HG03064 (cell line): ENCODE measurements at regions not wholly inside any gene's neighbourhood (a gene's known extent, or its start where the extent isn't known, plus 50 kb on each side); places are given as distances from the start of the nearest gene placed in this dataset.
"Not testable (repeated sequence)": the region's sequence is repeated elsewhere in the genome, so short reads cannot be mapped to it uniquely, and the experiment has no call there.

Experiments used
- ATAC-seq: cut with Tn5 transposase; IDR thresholded peaks from one replicate; pipeline ENCODE4 v1.9.1; 2021; ENCODE audit warnings: low read depth; ENCODE audit not compliant: unreplicated experiment

- no peak for ATAC-seq
These were observed 172.9 kb upstream of the PTCH1 start for GRCh38 chr9:95689669-95690068.

GRCh38 chr9:95684516-95684915, 167.7 kb upstream of the PTCH1 start:
- ATAC-seq = no peak

GRCh38 chr9:95680306-95680705, 163.5 kb upstream of the PTCH1 start:
- not testable (repeated sequence) for ATAC-seq

- no peak for ATAC-seq
These were observed 163.1 kb upstream of the PTCH1 start for GRCh38 chr9:95679874-95680273.

- no peak for ATAC-seq
These were observed 162.0 kb upstream of the PTCH1 start for GRCh38 chr9:95678759-95679158.

GRCh38 chr9:95670122-95670521, 153.4 kb upstream of the PTCH1 start:
- ATAC-seq = no peak

- ATAC-seq = no peak
These were observed 152.5 kb upstream of the PTCH1 start for GRCh38 chr9:95669253-95669652.

GRCh38 chr9:95667789-95668188, 151.0 kb upstream of the PTCH1 start:
- no peak for ATAC-seq

GRCh38 chr9:95666785-95667155, 150.0 kb upstream of the PTCH1 start:
- no peak for ATAC-seq

GRCh38 chr9:95666096-95666784, 149.5 kb upstream of the PTCH1 start:
- ATAC-seq = no peak

GRCh38 chr9:95653246-95653645, 136.5 kb upstream of the PTCH1 start:
- ATAC-seq = no peak

GRCh38 chr9:95650720-95651119, 133.9 kb upstream of the PTCH1 start:
- ATAC-seq = no peak

- ATAC-seq = no peak
These were observed 133.0 kb upstream of the PTCH1 start for GRCh38 chr9:95649801-95650213.

- ATAC-seq = no peak
These were observed 131.5 kb upstream of the PTCH1 start for GRCh38 chr9:95648225-95648624.

- no peak for ATAC-seq
These were observed 129.2 kb upstream of the PTCH1 start for GRCh38 chr9:95645992-95646391.

GRCh38 chr9:95645579-95645978, 128.8 kb upstream of the PTCH1 start:
- ATAC-seq = no peak

GRCh38 chr9:95644377-95644776, 127.6 kb upstream of the PTCH1 start:
- no peak for ATAC-seq

GRCh38 chr9:95643619-95644018, 126.8 kb upstream of the PTCH1 start:
- no peak for ATAC-seq

GRCh38 chr9:95642189-95642588, 125.4 kb upstream of the PTCH1 start:
- ATAC-seq = no peak

GRCh38 chr9:95641586-95641985, 124.8 kb upstream of the PTCH1 start:
- ATAC-seq = no peak

- ATAC-seq = no peak
These were observed 123.6 kb upstream of the PTCH1 start for GRCh38 chr9:95640336-95640735.

GRCh38 chr9:95635986-95636671, 119.4 kb upstream of the PTCH1 start:
- ATAC-seq = no peak
